ENCODE measurements at regions not wholly inside any gene's neighbourhood (a gene's known extent, or its start where the extent isn't known, plus 50 kb on each side); places are given as distances from the start of the nearest gene placed in this dataset.
A peak's percentile ranks its signal among the peaks of the same experiment; 100 is the strongest.

- Histone ChIP-seq H3K4me3 (ENCODE audit: severe bottlenecking) (no peak overlapping the region), H3K36me3 (ENCODE audit: low read depth) (no peaks in the 10 kb centered on the region)
Observed at GRCh38 chr11:33549483-33549882, 151.1 kb downstream of the C11orf91 start.

GRCh38 chr11:33545931-33546330, 154.7 kb downstream of the C11orf91 start:
- peak; percentile 63 for ATAC-seq (ENCODE audit: low read depth)
- peak overlapping the region; percentile 50 for H3K27ac ChIP-seq (ENCODE audit: poor library complexity, severe bottlenecking)
- peaks cover 7% of the 10 kb centered on the region for H3K4me1 ChIP-seq (ENCODE audit: insufficient read depth, poor library complexity, severe bottlenecking)

More at GRCh38 chr11:33549483-33549882, 151.1 kb downstream of the C11orf91 start:
- H3K9me3 ChIP-seq (ENCODE audit: severe bottlenecking) = no peaks in the 10 kb centered on the region
- no peak for DNase-seq (ENCODE audit: low spot score)
- H3K27ac ChIP-seq (ENCODE audit: poor library complexity, severe bottlenecking) = no peak overlapping the region
- ATAC-seq (ENCODE audit: low read depth) = no peak
- TF ChIP-seq CTCF (IDR thresholded peaks at IDR 0.05; ENCODE audit: poor library complexity, severe bottlenecking) = no peak
- peaks cover 7% of the 10 kb centered on the region for H3K4me1 ChIP-seq (ENCODE audit: insufficient read depth, poor library complexity, severe bottlenecking)
- no peaks in the 10 kb centered on the region for H3K27me3 ChIP-seq (ENCODE audit: insufficient read depth, poor library complexity, severe bottlenecking)

GRCh38 chr11:33544593-33545373, 155.8 kb downstream of the C11orf91 start:
- Histone ChIP-seq H3K4me3 (ENCODE audit: severe bottlenecking) (no peak overlapping the region), H3K27me3 (ENCODE audit: insufficient read depth, poor library complexity, severe bottlenecking) (no peaks in the 10 kb centered on the region), H3K27ac (ENCODE audit: poor library complexity, severe bottlenecking) (peak overlapping the region; percentile 50), H3K9me3 (ENCODE audit: severe bottlenecking) (no peaks in the 10 kb centered on the region), H3K4me1 (ENCODE audit: insufficient read depth, poor library complexity, severe bottlenecking) (peaks cover 7% of the 10 kb centered on the region), H3K36me3 (ENCODE audit: low read depth) (no peaks in the 10 kb centered on the region)
- ATAC-seq (ENCODE audit: low read depth) (no peak), DNase-seq (ENCODE audit: low spot score) (no peak)
- no peak for TF ChIP-seq CTCF (IDR thresholded peaks at IDR 0.05; ENCODE audit: poor library complexity, severe bottlenecking)

More at GRCh38 chr11:33545931-33546330, 154.7 kb downstream of the C11orf91 start:
- H3K4me3 ChIP-seq (ENCODE audit: severe bottlenecking) = no peak overlapping the region
- no peak for TF ChIP-seq CTCF (IDR thresholded peaks at IDR 0.05; ENCODE audit: poor library complexity, severe bottlenecking)
- no peaks in the 10 kb centered on the region for H3K9me3 ChIP-seq (ENCODE audit: severe bottlenecking)
- H3K36me3 ChIP-seq (ENCODE audit: low read depth) = no peaks in the 10 kb centered on the region
- H3K27me3 ChIP-seq (ENCODE audit: insufficient read depth, poor library complexity, severe bottlenecking) = no peaks in the 10 kb centered on the region
- DNase-seq (ENCODE audit: low spot score) = no peak

GRCh38 chr11:33543823-33544222, 156.8 kb downstream of the C11orf91 start:
- no peak overlapping the region for H3K27ac ChIP-seq (ENCODE audit: poor library complexity, severe bottlenecking)
- no peaks in the 10 kb centered on the region for H3K9me3 ChIP-seq (ENCODE audit: severe bottlenecking)
- no peaks in the 10 kb centered on the region for H3K27me3 ChIP-seq (ENCODE audit: insufficient read depth, poor library complexity, severe bottlenecking)
- H3K4me1 ChIP-seq (ENCODE audit: insufficient read depth, poor library complexity, severe bottlenecking) = peaks cover 7% of the 10 kb centered on the region
- DNase-seq (ENCODE audit: low spot score) (no peak), ATAC-seq (ENCODE audit: low read depth) (peak; percentile 64; the same call in 1 of the 3 replicates)
- no peak for TF ChIP-seq CTCF (IDR thresholded peaks at IDR 0.05; ENCODE audit: poor library complexity, severe bottlenecking)
- no peaks in the 10 kb centered on the region for H3K36me3 ChIP-seq (ENCODE audit: low read depth)
- H3K4me3 ChIP-seq (ENCODE audit: severe bottlenecking) = no peak overlapping the region

GRCh38 chr11:33542921-33543320, 157.7 kb downstream of the C11orf91 start:
- DNase-seq (ENCODE audit: low spot score) (no peak), ATAC-seq (ENCODE audit: low read depth) (0 out of 3 replicates have a peak, but pooled peaks have one; percentile 26)
- Histone ChIP-seq H3K9me3 (ENCODE audit: severe bottlenecking) (no peaks in the 10 kb centered on the region), H3K36me3 (ENCODE audit: low read depth) (no peaks in the 10 kb centered on the region), H3K4me1 (ENCODE audit: insufficient read depth, poor library complexity, severe bottlenecking) (peaks cover 7% of the 10 kb centered on the region), H3K27ac (ENCODE audit: poor library complexity, severe bottlenecking) (no peak overlapping the region), H3K4me3 (ENCODE audit: severe bottlenecking) (no peak overlapping the region), H3K27me3 (ENCODE audit: insufficient read depth, poor library complexity, severe bottlenecking) (no peaks in the 10 kb centered on the region)
- peak; percentile 57 for TF ChIP-seq CTCF (IDR thresholded peaks at IDR 0.05; ENCODE audit: poor library complexity, severe bottlenecking)

All from RWPE2 (cell line).